Ishikawa (cell line): ENCODE measurements at regions not wholly inside any gene's neighbourhood (a gene's known extent, or its start where the extent isn't known, plus 50 kb on each side); places are given as distances from the start of the nearest gene placed in this dataset.

Source experiments
- CEBPB ChIP-seq: IDR thresholded peaks from 2 replicates; pipeline ENCODE4 v1.6.1; 2012
- EGR1 ChIP-seq: IDR thresholded peaks from 2 replicates; pipeline ENCODE4 v1.6.1; 2012
- FOXM1 ChIP-seq: IDR thresholded peaks from 2 replicates; pipeline ENCODE4 v1.6.1; 2012; ENCODE audit warnings: low read depth, borderline replicate concordance
- NFIC ChIP-seq: IDR thresholded peaks from 2 replicates; pipeline ENCODE4 v1.6.1; 2012
- RAD21 ChIP-seq: IDR thresholded peaks from 2 replicates; pipeline ENCODE4 v1.6.1; 2012; ENCODE audit warnings: low read depth
- REST ChIP-seq: IDR thresholded peaks from 2 replicates; pipeline ENCODE4 v1.6.1; 2012; ENCODE audit warnings: low read depth, mild to moderate bottlenecking
- USF1 ChIP-seq: IDR thresholded peaks from 2 replicates; pipeline ENCODE4 v1.6.1; 2012
- YY1 ChIP-seq: IDR thresholded peaks from 2 replicates; pipeline ENCODE4 v1.6.1; 2012; ENCODE audit warnings: low read depth
- TF ChIP-seq, protein P1 (sequence below): IDR thresholded peaks from 2 replicates; pipeline ENCODE4 v1.6.1; 2012

GRCh38 chr4:38323141-38323641 lies 340.8 kb upstream of the KLF3 start:
- TF ChIP-seq REST (no peak), RAD21 (no peak), EGR1 (no peak), NFIC (no peak), CEBPB (no peak), FOXM1 (no peak), USF1 (no peak), YY1 (no peak)
- TF ChIP-seq, protein P1, sequence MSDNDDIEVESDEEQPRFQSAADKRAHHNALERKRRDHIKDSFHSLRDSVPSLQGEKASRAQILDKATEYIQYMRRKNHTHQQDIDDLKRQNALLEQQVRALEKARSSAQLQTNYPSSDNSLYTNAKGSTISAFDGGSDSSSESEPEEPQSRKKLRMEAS: no peak
